GM12891 (cell line): ENCODE measurements at regions not wholly inside any gene's neighbourhood (a gene's known extent, or its start where the extent isn't known, plus 50 kb on each side); places are given as distances from the start of the nearest gene placed in this dataset.

ENCODE experiments used
- DNase-seq: peaks from one replicate; pipeline ENCODE4 v3.0.0; 2011; ENCODE audit warnings: low spot score; ENCODE audit not compliant: insufficient read length
- FAIRE-seq: peaks from 2 replicates; lab custom pipeline; 2011; peaks lifted over from hg19 to GRCh38; lab: Jason Lieb, UNC
- PAX5 ChIP-seq: IDR thresholded peaks from 2 replicates; pipeline ENCODE4 v1.6.1; 2011; ENCODE audit warnings: low read length, moderate library complexity, mild to moderate bottlenecking; ENCODE audit not compliant: insufficient read depth, severe bottlenecking
- POLR2A ChIP-seq: IDR thresholded peaks from 2 replicates; pipeline ENCODE4 v1.6.1; 2011; ENCODE audit warnings: low read depth, low read length, control low read depth
- POLR2AphosphoS5 ChIP-seq: IDR thresholded peaks from 2 replicates; pipeline ENCODE4 v1.6.1; 2011; ENCODE audit warnings: low read depth, low read length, control low read depth
- POU2F2 ChIP-seq: IDR thresholded peaks from 2 replicates; pipeline ENCODE4 v1.6.1; 2011; ENCODE audit warnings: low read depth, mild to moderate bottlenecking, control low read depth, low read length, moderate library complexity
- SPI1 ChIP-seq: IDR thresholded peaks from 2 replicates; pipeline ENCODE4 v1.6.1; 2011; ENCODE audit warnings: low read depth, low read length, control low read depth
- TAF1 ChIP-seq: IDR thresholded peaks from 2 replicates; pipeline ENCODE4 v1.6.1; 2011; ENCODE audit warnings: low read depth, low read length, control low read depth

GRCh38 chr21:35201799-35202198, 152.7 kb upstream of the RUNX1 start:
- DNase-seq, result no peak
- no peak for FAIRE-seq

GRCh38 chr21:35201288-35201687, 152.2 kb upstream of the RUNX1 start:
- no peak for FAIRE-seq
- TF ChIP-seq TAF1, result no peak
- no peak for TF ChIP-seq POLR2AphosphoS5
- TF ChIP-seq PAX5, result no peak
- TF ChIP-seq SPI1, result no peak
- TF ChIP-seq POU2F2, result no peak
- no peak for TF ChIP-seq POLR2A
- no peak for DNase-seq

More at GRCh38 chr21:35201799-35202198, 152.7 kb upstream of the RUNX1 start:
- TF ChIP-seq TAF1, result no peak
- no peak for TF ChIP-seq POLR2AphosphoS5
- no peak for TF ChIP-seq PAX5
- TF ChIP-seq SPI1, result no peak
- no peak for TF ChIP-seq POLR2A
- TF ChIP-seq POU2F2, result no peak

GRCh38 chr21:35199733-35200015, 150.6 kb upstream of the RUNX1 start:
- FAIRE-seq (no peak), DNase-seq (no peak)
- TF ChIP-seq TAF1 (no peak), POLR2AphosphoS5 (no peak), PAX5 (no peak), POU2F2 (no peak), POLR2A (no peak), SPI1 (no peak)

- TF ChIP-seq SPI1 (no peak), TAF1 (no peak), POLR2A (no peak), PAX5 (no peak), POU2F2 (no peak), POLR2AphosphoS5 (no peak)
- DNase-seq, result no peak
- FAIRE-seq, result peak; percentile 65
Observed at GRCh38 chr21:35198982-35199732, 150.1 kb upstream of the RUNX1 start.

GRCh38 chr21:35198565-35198964, 149.5 kb upstream of the RUNX1 start:
- FAIRE-seq, result no peak
- no peak for DNase-seq
- TF ChIP-seq PAX5, result no peak
- no peak for TF ChIP-seq POLR2A
- TF ChIP-seq POLR2AphosphoS5, result no peak
- TF ChIP-seq TAF1, result no peak
- TF ChIP-seq SPI1, result no peak
- TF ChIP-seq POU2F2, result no peak

- DNase-seq (no peak), FAIRE-seq (no peak)
- no peak for TF ChIP-seq POLR2AphosphoS5
- TF ChIP-seq POLR2A, result no peak
- TF ChIP-seq POU2F2, result no peak
- no peak for TF ChIP-seq PAX5
- no peak for TF ChIP-seq TAF1
- no peak for TF ChIP-seq SPI1
Observed at GRCh38 chr21:35197992-35198431, 148.9 kb upstream of the RUNX1 start.

- no peak for DNase-seq
- FAIRE-seq, result no peak
- no peak for TF ChIP-seq POLR2A
- TF ChIP-seq TAF1, result no peak
- no peak for TF ChIP-seq POLR2AphosphoS5
- TF ChIP-seq PAX5, result no peak
- no peak for TF ChIP-seq SPI1
- no peak for TF ChIP-seq POU2F2
Observed at GRCh38 chr21:35197191-35197590, 148.1 kb upstream of the RUNX1 start.

- DNase-seq, result no peak
- no peak for FAIRE-seq
Observed at GRCh38 chr21:35196128-35196527, 147.0 kb upstream of the RUNX1 start.

GRCh38 chr21:35195232-35195631, 146.1 kb upstream of the RUNX1 start:
- no peak for TF ChIP-seq POLR2AphosphoS5
- TF ChIP-seq POU2F2, result no peak
- TF ChIP-seq TAF1, result no peak
- TF ChIP-seq POLR2A, result no peak
- no peak for TF ChIP-seq PAX5
- no peak for TF ChIP-seq SPI1
- FAIRE-seq (no peak), DNase-seq (no peak)

More at GRCh38 chr21:35196128-35196527, 147.0 kb upstream of the RUNX1 start:
- TF ChIP-seq POU2F2 (no peak), TAF1 (no peak), POLR2AphosphoS5 (no peak), SPI1 (no peak), POLR2A (no peak), PAX5 (no peak)

GRCh38 chr21:35191754-35192153, 142.7 kb upstream of the RUNX1 start:
- FAIRE-seq (no peak), DNase-seq (no peak)
- no peak for TF ChIP-seq SPI1
- TF ChIP-seq POLR2A, result no peak
- no peak for TF ChIP-seq POU2F2
- TF ChIP-seq TAF1, result no peak
- no peak for TF ChIP-seq POLR2AphosphoS5
- TF ChIP-seq PAX5, result no peak
